ENCODE measurements at regions not wholly inside any gene's neighbourhood (a gene's known extent, or its start where the extent isn't known, plus 50 kb on each side); places are given as distances from the start of the nearest gene placed in this dataset.
"Not testable (repeated sequence)": the region's sequence is repeated elsewhere in the genome, so short reads cannot be mapped to it uniquely, and the experiment has no call there.

DNA sequence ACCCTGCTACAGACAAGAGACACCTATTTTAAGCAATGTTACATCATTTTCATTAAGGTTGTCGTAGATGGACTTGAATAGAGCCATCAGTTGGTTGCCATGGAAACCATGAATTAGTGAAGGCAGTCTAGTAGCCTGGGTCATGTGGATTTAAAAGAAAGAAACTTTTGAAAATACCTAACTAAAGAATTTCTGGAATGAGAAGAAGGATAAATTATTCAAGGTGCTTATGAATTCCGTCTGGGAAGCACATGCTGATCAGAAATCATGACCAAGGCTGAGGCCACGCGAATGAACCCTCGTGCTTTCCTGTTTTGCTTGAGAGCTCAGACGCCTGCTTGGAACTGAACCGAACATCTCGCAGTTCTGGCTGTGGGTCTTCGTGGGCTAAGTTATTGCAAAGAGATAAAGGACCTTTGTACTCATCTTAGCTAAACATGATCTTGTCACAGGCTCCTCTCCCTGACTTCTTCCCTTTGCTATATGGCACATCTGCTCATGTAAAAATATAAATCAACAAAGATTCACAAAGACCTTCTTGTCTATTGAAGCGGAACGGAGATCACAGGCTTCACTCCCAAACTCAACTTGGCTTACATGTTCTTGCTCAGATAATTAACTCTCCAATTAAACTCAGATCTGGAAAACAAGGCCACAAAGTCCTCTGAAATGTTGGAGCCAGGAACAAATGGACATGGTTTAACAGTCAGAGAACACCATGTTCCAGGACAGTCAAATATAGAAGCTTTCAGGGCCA lies 140.2 kb downstream of the NUFIP1 start:
- no peak for DNase-seq (ENCODE audit: low spot score)

DNA sequence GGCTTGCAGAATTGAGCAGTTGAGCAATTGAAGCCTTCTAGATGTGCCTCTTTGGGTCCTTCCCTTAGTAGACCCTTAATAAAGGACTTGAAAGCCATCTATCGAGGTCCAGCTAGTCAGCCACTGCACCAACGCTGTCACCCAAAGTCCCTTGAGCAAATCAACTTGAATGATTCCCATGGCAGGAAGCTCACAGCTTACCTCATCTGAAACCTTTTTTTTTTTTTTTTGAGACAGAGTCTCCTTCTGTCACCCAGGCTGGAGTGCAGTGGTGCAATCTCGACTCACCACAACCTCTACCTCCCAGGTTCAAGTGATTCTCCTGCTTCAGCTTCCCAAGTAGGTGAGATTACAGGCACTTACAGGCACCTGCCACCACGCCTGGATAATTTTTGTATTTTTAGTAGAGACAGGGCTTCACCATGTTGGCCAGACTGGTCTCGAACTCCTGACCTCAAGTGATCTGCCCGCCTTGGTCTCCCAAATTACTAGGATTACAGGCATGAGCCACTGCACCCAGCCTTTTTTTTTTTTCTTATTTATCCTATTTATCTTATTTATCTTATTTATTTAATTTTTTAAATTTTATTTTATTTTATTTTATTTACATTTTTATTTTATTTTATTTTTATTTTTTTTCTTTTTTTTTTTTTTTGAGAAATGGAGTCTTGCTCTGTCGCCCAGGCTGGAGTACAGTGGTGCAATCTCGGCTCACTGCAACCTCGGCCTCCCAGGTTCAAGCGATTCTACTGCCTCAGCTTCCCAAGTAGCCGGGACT lies 143.8 kb downstream of the NUFIP1 start:
- DNase-seq (ENCODE audit: low spot score): not testable (repeated sequence)

DNA sequence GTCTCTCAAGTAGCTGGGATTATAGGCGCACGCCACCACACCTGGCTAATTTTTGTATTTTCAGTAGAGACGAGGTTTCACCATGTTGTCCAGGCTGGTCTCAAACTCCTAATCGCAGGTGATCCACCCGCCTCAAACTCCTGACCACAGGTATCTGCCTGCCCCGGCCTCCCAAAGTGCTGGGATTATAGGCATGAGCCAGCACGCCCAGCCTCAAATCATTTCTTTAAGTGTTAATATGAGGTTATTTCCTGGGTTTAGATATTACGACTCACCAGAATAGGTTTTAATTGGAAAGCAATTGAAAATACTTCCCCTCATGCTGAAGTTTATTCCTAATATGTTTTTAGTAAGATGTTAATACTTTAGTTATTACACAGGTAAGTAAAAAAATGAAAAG lies 144.5 kb downstream of the NUFIP1 start:
- no peak for DNase-seq (ENCODE audit: low spot score)

DNA sequence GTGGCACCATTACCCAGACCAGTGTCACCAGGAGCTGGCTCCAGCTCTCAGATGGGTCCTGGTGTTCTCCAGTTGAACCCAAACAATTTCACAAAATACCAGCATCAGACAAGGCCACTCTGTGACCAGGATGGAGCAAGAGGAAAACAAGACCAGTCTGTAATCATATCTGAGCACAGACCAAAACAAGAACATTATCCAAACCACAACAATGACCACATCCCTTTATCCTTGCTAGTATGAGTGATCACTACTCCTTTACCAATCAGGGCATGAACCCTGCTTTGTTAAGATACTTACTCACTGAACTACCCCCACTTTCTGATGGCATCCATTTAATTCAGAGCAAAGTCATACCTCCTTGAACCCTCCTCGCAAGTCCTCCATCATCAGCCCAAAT lies 145.9 kb downstream of the NUFIP1 start:
- DNase-seq (ENCODE audit: low spot score): no peak

DNA sequence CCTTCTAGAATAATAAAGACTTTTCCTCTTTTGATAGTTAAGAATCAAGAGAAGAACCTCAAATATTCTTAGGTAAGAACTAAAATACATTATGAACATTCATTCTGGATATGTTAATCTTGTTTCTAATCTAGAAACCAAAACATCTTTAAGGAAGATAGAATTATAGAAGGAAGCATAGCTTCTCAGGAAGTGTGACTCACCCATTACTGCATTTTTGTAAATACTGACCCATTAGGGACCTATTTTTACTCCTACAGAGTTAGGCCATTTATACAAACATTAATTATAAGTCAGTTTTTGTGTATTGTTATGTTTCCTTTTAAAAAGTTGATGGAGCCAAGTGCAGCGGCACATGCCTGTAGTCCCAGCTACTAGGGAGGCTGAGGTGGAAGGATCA lies 147.1 kb downstream of the NUFIP1 start:
- DNase-seq (ENCODE audit: low spot score): no peak

DNA sequence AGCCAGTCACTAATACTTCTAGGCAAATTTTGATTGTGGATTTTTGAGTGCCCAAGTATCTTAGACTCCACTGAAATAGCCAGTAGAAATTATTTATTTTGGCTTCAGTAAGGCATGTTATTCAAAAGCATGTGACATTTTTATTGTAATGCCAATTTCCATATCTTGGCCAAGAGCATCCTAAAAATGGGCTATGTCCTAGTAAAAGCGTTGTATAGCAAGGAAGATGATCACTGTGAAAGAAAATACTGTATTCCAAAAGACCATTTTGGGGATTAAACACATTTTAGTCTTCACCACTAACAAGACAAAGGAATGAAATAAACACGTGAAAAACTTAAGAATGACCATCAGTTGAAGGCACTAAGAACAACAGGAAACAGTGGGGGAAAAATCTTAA lies 149.1 kb downstream of the NUFIP1 start:
- DNase-seq (ENCODE audit: low spot score): no peak

DNA sequence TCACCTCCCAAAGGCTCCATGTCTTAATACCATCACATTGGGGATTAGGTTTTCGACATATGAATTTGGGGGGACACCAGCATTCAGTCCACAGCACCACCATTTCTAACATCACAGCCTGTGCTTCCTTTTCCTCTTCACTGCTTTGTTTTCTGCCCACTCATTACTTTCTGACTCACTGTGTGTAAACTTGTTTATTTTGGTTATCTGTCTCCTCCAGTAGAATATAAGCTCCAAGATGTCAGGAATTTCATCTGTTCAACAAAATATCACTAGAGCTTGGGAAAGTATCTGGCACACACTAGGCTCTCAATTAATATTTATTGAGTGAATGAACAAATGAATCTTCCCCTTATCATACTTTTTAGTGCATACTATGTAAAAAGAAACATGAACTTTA lies 152.0 kb downstream of the NUFIP1 start:
- no peak for DNase-seq (ENCODE audit: low spot score)

DNA sequence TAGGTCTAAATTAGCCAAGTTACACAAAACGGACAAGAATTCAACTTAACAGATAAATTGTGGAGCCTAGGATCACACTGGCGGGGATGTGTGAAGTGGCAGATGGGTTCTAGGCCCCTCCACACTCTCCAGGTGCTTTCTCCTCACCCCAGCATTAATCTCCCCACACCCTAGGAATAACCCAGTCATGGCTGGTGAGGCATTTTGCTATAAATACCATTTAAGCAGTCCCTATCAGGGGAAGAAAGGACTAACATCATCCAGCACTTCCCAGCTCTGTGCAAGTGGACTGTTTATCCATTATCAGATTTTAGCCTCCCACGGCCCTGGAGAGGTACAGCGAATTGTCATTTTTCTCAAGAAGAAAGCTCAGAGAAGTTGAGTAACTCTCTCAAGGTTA lies 154.9 kb downstream of the NUFIP1 start:
- no peak for DNase-seq (ENCODE audit: low spot score)

DNA sequence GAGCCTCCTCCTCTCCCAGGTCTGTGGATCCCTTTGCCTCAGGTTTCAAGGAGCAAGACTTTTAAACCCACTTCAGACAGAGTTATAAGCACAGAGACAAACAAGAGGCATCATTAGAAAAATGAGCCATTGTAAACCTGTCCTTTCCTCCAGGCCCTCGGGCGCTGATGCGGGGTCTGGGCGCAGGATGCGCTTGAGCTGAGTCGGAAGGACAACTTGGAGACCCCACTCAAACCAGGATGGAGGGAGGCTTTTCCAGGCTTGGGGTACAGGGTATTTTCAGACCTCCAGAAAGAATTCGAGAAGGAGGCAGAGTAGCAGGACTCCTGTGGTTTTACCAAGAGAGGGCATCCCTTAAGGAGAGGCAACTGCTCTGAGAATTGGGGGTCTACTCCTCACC lies 155.6 kb downstream of the NUFIP1 start:
- DNase-seq (ENCODE audit: low spot score): no peak

DNA sequence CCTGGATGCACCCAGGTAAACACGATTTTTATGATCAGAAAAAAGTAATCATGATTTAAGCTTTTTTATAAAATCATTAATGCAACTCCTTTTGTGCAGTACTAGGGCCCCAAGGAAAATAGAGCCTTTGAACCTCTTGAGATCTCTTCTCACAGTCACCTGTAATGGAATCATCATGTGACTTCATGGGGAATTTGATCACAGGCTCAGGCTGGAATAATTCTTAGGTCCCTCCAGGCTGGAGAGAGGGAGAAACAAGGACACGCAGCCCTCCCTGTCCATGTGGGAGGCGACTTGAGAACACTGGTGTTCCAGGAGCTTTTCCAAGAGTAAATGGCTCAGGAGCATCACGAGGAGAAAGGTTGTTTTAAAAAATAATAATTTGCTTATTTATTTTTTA lies 156.1 kb downstream of the NUFIP1 start:
- no peak for DNase-seq (ENCODE audit: low spot score)

DNA sequence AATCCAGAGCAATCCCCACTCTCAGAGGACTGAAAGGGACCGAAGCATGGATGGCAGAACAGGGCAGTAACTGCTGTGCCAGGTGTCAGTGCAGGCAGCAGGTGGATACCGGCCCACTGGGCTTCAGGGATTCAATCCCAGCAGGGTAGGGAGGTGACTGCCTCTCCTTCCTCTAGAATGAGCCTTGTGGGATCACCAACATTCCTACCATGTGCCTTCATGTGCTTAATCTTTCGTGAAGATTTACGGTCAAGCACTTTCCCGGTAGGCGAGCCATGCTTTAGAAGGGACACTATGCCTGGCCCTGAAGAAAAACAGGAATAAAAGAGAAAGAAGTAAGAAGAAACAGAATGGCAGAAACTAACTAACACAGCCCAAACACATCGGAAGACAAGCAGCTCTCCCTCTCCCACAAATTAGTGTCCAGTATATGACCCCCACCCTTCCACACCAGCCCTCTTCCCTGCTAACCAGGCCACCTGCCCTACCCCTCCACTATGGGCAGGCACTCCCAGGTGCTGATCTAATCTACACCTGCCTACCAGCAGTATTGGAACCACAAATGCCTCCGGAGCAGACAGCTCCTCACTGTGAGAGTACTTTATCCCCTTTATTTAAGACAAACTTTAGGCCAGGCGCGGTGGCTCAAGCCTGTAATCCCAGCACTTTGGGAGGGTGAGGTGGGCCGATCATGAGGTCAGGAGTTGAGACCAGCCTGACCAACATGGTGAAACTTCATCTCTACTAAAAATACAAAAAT lies 162.5 kb downstream of the NUFIP1 start:
- DNase-seq (ENCODE audit: low spot score): no peak

DNA sequence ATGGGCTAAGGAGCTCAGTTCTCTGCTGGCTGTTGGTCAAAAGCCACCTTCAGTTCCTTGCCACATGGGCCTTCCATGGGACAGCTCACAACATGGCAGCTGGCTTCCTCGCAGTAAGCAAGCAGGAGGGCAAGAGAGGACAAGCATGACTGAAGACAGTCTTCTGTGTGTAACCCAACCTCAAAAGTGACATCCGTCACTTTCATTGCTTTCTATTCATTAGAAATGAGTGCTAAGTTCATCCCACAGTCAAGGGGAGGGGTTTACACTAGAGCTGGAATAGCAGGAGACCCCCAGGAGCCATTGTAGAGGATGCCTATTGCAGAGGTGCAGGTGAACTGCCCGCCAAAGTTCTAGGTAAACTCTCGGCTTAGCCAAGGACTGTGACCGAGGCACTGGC lies 163.3 kb downstream of the NUFIP1 start:
- DNase-seq (ENCODE audit: low spot score): no peak

DNA sequence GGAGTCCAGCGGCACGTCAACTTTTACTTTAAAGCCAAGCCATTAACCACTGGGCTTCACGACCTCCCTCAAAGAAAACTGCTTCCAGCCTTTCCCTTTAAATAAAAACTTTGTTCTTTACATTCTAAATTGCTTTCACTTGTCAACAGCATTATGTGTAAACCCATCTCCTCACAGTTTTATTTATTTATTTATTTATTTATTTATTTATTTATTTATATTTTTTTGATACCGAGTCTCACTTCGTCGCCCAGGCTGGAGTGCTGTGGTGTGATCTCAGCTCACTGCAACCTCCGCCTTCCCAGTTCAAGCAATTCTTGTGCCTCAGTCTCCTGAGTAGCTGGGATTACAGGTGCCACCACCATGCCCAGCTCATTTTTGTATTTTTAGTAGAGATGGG lies 165.7 kb downstream of the NUFIP1 start:
- DNase-seq (ENCODE audit: low spot score): not testable (repeated sequence)

DNA sequence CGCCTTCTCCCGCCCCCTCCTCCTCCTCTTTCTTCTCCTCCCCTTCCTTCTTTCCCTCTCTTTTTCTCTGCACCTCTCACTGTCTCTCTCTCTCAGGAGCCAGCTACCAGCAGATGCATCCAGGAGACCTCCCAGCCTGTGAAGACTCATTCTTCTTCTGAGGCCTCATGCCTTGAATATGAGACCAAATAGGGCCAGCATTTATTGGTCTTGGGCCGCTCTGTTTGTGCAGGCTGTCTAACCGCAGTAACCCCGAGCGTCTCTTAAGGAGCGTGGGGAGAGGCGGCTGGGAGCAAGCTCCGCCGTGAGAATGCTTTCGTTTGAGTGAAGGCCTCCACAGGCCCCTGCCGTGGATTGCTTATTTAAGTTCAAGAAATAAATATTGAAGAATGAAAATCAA lies 167.0 kb downstream of the NUFIP1 start:
- DNase-seq (ENCODE audit: low spot score): no peak

DNA sequence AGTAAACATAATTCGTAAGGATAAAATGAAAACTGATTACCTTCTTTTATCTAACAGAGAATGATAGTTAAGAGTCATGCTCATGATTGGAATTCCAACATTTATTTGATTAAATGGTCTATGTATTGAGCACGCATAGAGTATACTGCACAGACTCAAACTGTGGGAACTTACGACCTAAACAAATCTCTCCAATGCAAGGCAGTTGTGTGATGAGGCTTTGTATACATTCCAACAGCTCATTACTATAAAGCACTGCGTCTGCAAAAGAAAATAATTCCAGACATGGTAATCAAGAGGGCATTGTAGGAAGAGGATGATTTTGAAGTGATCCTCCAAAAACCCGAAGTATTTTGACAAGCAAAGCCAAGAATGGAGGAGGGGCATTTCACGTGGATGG lies 169.5 kb downstream of the NUFIP1 start:
- no peak for DNase-seq (ENCODE audit: low spot score)

DNA sequence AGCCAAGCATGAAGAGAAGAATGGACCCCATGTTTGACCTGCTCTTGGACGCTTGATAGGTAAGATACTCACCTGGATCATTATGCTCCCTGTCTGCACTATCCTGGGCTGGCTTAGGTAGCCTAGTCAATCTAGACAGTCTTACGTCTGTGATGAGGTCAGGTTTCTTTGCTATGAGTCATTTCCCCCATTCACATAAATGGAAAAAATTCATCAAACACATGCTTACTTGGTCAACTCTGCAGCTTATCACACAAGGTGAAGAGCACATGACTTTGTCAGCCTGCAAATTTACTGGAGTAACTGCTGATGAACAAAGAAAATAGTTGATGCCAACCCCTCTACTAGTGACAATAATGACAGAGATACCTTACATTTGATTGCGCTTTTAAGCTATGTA lies 170.0 kb downstream of the NUFIP1 start:
- no peak for DNase-seq (ENCODE audit: low spot score)

DNA sequence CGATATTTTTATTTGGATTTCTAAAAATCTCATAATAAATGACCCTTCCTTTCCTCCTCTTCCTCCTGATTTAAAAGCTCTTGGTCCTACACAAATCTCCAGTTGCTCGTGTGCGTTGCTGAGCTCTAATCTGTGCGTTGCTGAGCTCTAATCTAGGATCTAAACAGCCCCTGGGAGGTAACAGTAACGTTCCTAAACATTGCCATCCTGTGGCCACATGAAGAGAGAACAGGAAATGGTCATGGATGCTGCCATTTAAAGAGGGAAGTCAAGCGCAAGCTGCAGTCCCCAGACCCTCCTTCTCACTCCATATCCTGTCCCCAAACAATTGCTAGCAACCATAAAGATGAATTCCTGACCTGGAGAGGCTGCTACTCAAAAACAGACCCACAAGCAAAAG lies 170.8 kb downstream of the NUFIP1 start:
- no peak for DNase-seq (ENCODE audit: low spot score)

DNA sequence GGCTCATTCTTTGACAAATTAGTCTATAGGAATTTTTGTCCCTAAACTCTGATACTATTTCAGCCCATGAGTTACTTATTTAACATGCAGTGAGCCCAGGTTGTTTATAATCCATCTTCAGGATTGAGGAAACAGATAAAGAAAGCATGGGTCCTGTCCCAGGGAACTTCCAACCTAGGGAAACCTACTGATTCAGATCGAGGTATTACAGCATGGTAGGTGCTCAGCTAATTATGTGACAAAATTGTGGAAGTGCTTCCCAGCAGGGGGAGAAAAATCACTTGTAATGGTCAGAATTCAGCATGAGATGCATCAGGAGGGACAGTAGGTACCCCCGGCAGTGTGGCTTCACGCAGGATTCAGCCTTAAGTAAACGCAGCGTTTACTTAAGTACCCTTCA lies 171.3 kb downstream of the NUFIP1 start:
- DNase-seq (ENCODE audit: low spot score): no peak

DNA sequence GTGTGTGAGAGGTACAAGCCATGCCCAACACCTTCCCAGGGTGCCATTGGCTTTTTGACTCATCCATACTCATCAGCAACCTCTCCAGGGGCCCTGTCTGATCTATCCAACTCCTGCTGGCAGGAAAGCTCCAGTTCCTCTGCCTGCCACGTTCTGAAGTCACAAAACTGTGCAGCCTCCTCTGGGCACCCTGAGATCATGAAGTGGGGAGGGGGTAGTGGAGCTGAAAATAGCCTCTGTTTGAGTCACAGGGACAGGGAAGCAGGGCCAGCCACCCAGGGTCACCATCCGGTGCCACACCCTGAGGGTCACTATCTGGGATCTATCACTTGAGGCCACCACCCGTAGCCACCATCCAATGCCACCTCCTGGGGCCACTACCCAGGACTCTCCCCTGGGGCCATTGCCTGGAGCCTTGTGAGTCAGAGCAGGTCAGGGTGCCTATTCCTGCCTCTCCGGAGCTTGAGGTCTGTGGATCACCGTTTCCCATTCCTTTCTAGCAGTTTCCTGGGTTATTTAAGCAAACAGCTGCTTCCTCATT lies 172.1 kb downstream of the NUFIP1 start:
- DNase-seq (ENCODE audit: low spot score): no peak

DNA sequence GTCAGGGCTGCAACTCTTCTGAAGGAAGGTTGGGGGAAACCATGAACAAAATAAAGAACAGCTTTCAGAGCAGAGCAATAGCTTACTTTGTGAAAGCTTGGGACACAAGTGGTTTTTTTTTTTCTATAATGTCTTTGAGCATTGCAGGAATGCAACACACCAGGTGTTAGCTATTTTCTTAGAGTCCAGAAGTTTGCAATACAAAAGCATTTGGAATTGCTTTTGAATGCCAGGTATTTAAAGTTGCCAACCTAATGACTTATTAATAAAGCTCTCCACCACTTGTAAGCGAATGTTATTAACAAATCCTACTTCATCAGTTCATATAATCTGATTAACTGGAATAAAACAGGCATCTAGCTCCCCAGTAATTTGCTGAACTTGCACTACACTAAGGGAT lies 172.6 kb downstream of the NUFIP1 start:
- no peak for DNase-seq (ENCODE audit: low spot score)

DNA sequence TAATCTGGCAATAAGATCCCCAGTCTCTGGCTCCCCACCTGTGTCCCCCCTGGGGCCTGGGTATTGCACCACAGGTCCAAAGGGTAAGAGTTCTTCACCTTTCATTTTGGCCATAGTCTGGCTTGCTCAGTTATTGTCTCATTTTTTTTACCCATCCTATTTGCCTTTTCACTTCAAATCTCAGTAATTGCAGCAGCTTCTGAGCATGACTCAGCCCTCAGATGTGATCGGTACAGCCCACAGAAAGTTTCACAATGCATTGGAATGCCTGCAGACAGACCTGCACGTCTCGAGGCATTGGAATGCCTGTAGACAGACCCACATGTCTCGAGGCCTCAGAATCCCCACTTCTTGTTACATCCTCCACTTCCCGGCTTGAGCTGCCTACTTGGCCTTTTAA lies 173.6 kb downstream of the NUFIP1 start:
- no peak for DNase-seq (ENCODE audit: low spot score)

DNA sequence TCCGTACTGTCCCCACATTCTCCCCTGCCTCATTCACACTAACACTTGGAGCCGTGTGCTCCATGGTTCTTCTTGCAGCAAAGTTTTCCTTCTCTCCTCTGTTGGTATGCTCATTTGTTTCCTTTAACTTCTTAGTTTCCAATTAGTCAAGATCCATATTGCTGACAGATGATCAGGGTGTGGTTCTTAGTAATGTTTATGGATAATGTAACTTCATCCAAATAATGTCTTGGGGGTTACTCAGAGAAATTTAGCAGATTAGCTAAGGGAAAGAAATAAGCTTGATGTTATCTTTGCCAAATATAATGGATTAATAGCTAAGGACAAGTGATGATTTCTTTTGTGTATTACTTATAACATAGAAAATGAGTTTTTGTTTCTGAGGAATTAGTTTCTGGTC lies 174.4 kb downstream of the NUFIP1 start:
- no peak for DNase-seq (ENCODE audit: low spot score)

DNA sequence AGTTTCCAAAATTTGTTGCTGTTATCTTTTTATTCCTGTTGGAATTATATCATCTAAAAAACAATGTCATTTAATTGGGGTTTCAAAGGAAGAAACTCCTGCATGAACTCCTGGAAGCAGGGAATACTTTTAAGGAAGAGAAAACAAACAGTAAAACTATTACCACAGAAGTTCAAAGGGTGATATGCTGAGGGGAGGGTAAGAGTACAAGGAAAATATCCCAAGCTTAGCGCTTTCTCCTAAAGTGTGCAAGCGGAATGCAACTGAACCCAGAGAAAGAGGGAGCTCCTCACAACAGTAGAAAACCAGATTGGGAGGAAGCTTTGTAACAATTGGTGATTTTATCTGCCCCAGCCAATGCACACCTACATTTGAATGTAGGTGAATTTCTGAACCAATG lies 175.1 kb downstream of the NUFIP1 start:
- DNase-seq (ENCODE audit: low spot score): no peak

All from left forelimb (tissue), 1 donor.